GM13977 (cell line): ENCODE measurements at regions not wholly inside any gene's neighbourhood (a gene's known extent, or its start where the extent isn't known, plus 50 kb on each side); places are given as distances from the start of the nearest gene placed in this dataset.
"Not testable (repeated sequence)": the region's sequence is repeated elsewhere in the genome, so short reads cannot be mapped to it uniquely, and the experiment has no call there.

Source experiments
- DNase-seq: peaks from one replicate; pipeline ENCODE4 v3.0.0; 2012; ENCODE audit warnings: low spot score
- in situ Hi-C: fragments of 300-500 bp; cut with MboI; formaldehyde crosslinking; loops from one replicate; pipeline ENCODE4 v1.12.0; 2022; ENCODE audit warnings: low sequenced_read_pairs, low pct_unique_long_range_greater_than_20kb, mixed read lengths, inconsistent platforms; ENCODE audit not compliant: unreplicated experiment
- TF ChIP-seq, protein P1 (sequence below): IDR thresholded peaks from 2 replicates; pipeline ENCODE4 v1.5.1; 2012; ENCODE audit warnings: mild to moderate bottlenecking, control low read depth; ENCODE audit not compliant: insufficient read depth; ENCODE audit errors: extremely low read depth, missing control alignments

DNA sequence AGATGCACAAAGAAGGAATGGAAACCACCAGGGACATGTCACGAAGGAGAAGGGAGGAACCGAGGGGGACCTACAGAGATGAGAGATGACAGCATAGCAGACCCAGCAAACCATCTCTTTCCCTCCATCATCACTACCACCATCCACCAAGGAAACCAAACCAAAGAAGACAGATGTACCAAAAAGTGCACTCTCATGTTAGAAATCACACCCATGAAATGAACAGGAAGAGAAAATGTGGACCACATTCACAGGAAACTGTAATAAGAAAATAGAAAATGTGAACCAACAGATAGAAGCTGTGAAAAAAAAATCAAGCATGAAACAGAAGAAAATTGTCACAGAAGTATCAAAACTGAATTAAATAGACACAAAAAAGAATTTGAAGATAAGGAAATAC is 672.7 kb downstream of the QKI start:
- no peak for DNase-seq
- in situ Hi-C loops, result no loop called here
- TF ChIP-seq, protein P1, sequence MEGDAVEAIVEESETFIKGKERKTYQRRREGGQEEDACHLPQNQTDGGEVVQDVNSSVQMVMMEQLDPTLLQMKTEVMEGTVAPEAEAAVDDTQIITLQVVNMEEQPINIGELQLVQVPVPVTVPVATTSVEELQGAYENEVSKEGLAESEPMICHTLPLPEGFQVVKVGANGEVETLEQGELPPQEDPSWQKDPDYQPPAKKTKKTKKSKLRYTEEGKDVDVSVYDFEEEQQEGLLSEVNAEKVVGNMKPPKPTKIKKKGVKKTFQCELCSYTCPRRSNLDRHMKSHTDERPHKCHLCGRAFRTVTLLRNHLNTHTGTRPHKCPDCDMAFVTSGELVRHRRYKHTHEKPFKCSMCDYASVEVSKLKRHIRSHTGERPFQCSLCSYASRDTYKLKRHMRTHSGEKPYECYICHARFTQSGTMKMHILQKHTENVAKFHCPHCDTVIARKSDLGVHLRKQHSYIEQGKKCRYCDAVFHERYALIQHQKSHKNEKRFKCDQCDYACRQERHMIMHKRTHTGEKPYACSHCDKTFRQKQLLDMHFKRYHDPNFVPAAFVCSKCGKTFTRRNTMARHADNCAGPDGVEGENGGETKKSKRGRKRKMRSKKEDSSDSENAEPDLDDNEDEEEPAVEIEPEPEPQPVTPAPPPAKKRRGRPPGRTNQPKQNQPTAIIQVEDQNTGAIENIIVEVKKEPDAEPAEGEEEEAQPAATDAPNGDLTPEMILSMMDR, result no peak

- DNase-seq, result no peak
- TF ChIP-seq, protein P1, result no peak
- in situ Hi-C loops, result no loop called here
Measured at GRCh38 chr6:164086076-164086887, 671.8 kb downstream of the QKI start.

DNA sequence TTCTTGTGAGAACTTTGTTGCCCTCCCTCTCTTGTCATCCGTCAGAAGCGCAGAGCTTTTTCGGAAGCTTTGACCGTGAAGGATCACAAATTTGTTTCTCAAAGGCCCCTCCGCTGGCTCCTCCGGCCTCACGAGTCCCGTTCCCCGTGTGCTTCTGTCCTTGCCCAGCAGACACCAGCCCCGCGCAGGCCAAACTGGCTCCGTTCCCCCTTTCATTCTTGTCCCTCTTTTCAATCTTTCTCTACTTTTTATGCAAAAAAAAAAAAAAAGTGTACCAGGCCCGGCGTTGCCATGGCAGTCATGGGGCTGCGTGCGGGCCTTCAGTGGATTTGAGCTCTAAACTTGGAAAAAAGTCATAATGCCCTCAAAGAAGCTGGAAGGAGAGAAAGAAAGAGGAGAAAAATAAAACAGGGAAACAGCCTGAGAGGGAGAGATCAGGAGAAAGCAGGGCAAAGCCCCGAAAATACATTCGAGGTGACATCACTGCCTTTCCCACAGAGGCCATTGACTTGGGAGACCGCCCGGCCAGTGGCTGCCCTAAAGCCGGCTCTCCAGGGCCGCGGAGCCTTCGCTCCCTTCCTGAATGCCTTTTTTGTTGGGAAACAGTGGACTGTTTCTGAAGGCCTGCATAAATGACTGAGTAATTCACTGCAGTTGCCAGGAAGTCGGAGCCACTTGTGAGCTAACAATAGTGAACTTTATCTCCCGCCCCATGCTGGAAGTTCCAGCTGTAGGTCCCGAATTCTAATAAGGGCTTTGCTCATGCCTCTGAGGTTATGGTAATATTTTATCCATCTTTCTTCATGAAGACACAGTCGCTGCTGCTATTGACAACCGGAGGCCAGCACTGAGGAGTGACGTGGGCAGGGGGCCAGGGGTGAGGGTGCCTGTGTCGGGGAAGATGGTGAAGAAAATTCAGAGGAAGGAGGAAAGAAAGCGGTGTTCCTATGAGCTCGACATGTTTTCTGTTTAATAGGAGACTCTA is 670.9 kb downstream of the QKI start:
- no peak for DNase-seq
- TF ChIP-seq, protein P1, result no peak
- in situ Hi-C loops, result no loop called here

DNA sequence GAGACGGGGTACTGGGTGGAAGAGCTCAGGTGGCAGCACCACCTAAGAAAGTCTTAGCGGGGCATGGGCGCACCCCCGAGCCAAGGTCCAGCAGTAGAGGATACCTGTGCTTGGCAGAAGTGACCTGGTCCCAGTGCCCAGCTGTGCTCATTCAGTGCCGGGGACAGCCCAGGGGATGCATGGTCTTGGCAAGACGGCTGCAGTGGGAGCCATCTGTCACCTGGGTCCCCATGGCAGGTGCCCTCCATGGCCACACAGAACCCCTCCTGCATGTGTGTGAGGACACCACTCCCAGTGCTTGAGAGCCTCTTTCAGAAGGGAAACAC is 664.7 kb downstream of the QKI start:
- in situ Hi-C loops, result no loop called here
- TF ChIP-seq, protein P1, result no peak
- no peak for DNase-seq

DNA sequence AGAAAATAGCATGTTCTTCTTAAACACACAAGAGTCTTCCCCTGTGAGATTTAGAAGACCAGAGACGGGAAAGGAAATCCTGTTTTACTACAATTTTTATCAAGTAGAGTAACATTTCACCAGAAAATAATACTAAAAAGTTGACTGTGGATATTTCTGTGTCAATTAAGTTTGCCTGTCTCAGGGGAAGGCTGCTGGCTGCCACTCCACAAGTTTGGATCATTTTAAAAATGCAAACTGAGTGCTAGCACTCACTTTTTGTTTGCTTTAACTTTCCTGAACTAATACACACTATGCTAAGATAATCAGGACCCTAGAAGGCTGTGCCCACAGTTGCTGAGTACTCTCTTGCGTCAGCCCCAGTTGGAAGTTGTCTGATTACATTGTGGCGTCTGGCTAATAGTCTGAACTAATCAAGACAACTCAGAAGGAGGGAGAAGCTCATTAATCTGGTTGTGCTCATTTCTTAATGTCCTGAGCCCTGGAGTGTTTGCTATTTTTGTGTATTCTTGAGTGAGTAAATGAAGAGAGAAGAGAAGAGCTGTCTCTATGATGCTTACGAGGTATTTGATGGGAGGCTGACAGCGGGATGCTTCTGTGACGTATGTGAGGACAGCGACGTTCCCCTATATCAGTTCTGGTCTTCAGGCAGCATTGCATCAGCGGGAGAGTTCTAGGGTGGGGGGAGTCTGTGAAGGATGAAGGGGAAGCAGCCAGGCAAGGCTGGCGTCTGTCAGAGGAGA is 664.2 kb downstream of the QKI start:
- in situ Hi-C loops, result no loop called here
- no peak for DNase-seq
- TF ChIP-seq, protein P1, result no peak

GRCh38 chr6:164076818-164077532 is 662.5 kb downstream of the QKI start:
- in situ Hi-C loops, result not testable (repeated sequence)

More at GRCh38 chr6:164076818-164077532, 662.5 kb downstream of the QKI start:
- DNase-seq, result not testable (repeated sequence)
